GM19463 (cell line): ENCODE measurements at regions not wholly inside any gene's neighbourhood (a gene's known extent, or its start where the extent isn't known, plus 50 kb on each side); places are given as distances from the start of the nearest gene placed in this dataset.

Experiments
- ATAC-seq: cut with Tn5 transposase; IDR thresholded peaks from one replicate; pipeline ENCODE4 v1.9.1; 2021; ENCODE audit warnings: mild to moderate bottlenecking, moderate library complexity; ENCODE audit not compliant: unreplicated experiment

- ATAC-seq = no peak
Observed at GRCh38 chr13:28548468-28548867, 53.5 kb upstream of the FLT1 start.

GRCh38 chr13:28545583-28546333 lies 50.8 kb upstream of the FLT1 start:
- no peak for ATAC-seq
